ENCODE measurements at regions not wholly inside any gene's neighbourhood (a gene's known extent, or its start where the extent isn't known, plus 50 kb on each side); places are given as distances from the start of the nearest gene placed in this dataset.

- Histone ChIP-seq H3K9me3 (replicated peaks in 1 of 3) (no peaks in the 10 kb centered on the region), H3K4me1 (replicated peaks in 1 of 2) (peaks cover 0 to 6% of the 10 kb centered on the region in 2 donors), H3K36me3 (replicated peaks in 1 of 2) (no peaks in the 10 kb centered on the region), H3K27me3 (no peaks in the 10 kb centered on the region), H3K4me3 (no peak overlapping the region), H3K27ac (no peak overlapping the region)
- WGBS, 4 donors, result 20 to 40% (median 28%) methylated on average over 1 of the region's 1 CpG
- TF ChIP-seq POLR2A (IDR thresholded peaks at IDR 0.05) (no peak), CTCF (IDR thresholded peaks at IDR 0.05) (no peak)
- no peak for DNase-seq
- intact Hi-C loops (cut with DNase I), result no loop called here
These were observed 505.8 kb downstream of the GPAM start for GRCh38 chr10:111677759-111678158.

GRCh38 chr10:111686796-111687195 is 496.8 kb downstream of the GPAM start:
- H3K27ac ChIP-seq, result no peak overlapping the region

GRCh38 chr10:111698711-111699110 is 484.9 kb downstream of the GPAM start:
- Histone ChIP-seq H3K27me3 (no peaks in the 10 kb centered on the region), H3K27ac (no peak overlapping the region), H3K4me3 (no peak overlapping the region), H3K4me1 (replicated peaks in 1 of 2) (no peaks in the 10 kb centered on the region), H3K9me3 (replicated peaks in 1 of 3) (no peaks in the 10 kb centered on the region), H3K36me3 (replicated peaks in 1 of 2) (no peaks in the 10 kb centered on the region)
- 57 to 72% (median 63%) methylated on average over 2 of the region's 2 CpGs for WGBS, 4 donors
- intact Hi-C loops (cut with DNase I), result no loop called here
- no peak for DNase-seq
- TF ChIP-seq CTCF (IDR thresholded peaks at IDR 0.05) (no peak), POLR2A (IDR thresholded peaks at IDR 0.05) (no peak)

More at GRCh38 chr10:111686796-111687195, 496.8 kb downstream of the GPAM start:
- DNase-seq, result no peak
- Histone ChIP-seq H3K9me3 (replicated peaks in 1 of 3) (no peaks in the 10 kb centered on the region), H3K4me3 (no peak overlapping the region), H3K27me3 (no peaks in the 10 kb centered on the region), H3K4me1 (replicated peaks in 1 of 2) (no peaks in the 10 kb centered on the region), H3K36me3 (replicated peaks in 1 of 2) (no peaks in the 10 kb centered on the region)
- intact Hi-C loops (cut with DNase I), result no loop called here
- WGBS, 4 donors, result 81 to 89% (median 88%) methylated on average over 7 of the region's 7 CpGs
- TF ChIP-seq CTCF (IDR thresholded peaks at IDR 0.05) (no peak), POLR2A (IDR thresholded peaks at IDR 0.05) (no peak)

GRCh38 chr10:111703986-111704385 is 479.6 kb downstream of the GPAM start:
- no peaks in the 10 kb centered on the region for H3K36me3 ChIP-seq (replicated peaks in 1 of 2)
- H3K27me3 ChIP-seq, result no peaks in the 10 kb centered on the region
- WGBS, 4 donors, result 70 to 81% (median 73%) methylated on average over 2 of the region's 2 CpGs
- H3K4me1 ChIP-seq (replicated peaks in 1 of 2), result no peaks in the 10 kb centered on the region
- intact Hi-C loops (cut with DNase I), result no loop called here
- H3K9me3 ChIP-seq (replicated peaks in 1 of 3), result no peaks in the 10 kb centered on the region
- H3K4me3 ChIP-seq, result no peak overlapping the region
- no peak overlapping the region for H3K27ac ChIP-seq
- DNase-seq, result no peak
- TF ChIP-seq CTCF (IDR thresholded peaks at IDR 0.05) (no peak), POLR2A (IDR thresholded peaks at IDR 0.05) (no peak)
